Panc1 (cell line): ENCODE measurements at regions not wholly inside any gene's neighbourhood (a gene's known extent, or its start where the extent isn't known, plus 50 kb on each side); places are given as distances from the start of the nearest gene placed in this dataset.
"Not testable (repeated sequence)": the region's sequence is repeated elsewhere in the genome, so short reads cannot be mapped to it uniquely, and the experiment has no call there.

Source experiments
- POLR2AphosphoS5 ChIP-seq: IDR thresholded peaks from 2 replicates; pipeline ENCODE4 v1.6.1; 2012; ENCODE audit warnings: mild to moderate bottlenecking, low read depth, low read length, moderate library complexity
- SIN3A ChIP-seq: IDR thresholded peaks from 2 replicates; pipeline ENCODE4 v1.6.1; 2012; ENCODE audit warnings: low read depth, mild to moderate bottlenecking, low read length, moderate library complexity, borderline replicate concordance; ENCODE audit not compliant: insufficient read depth
- TCF7L2 ChIP-seq: IDR thresholded peaks from 2 replicates; pipeline ENCODE4 v1.6.1; 2011; ENCODE audit warnings: mild to moderate bottlenecking, low read depth, low read length, inconsistent platforms
- TF ChIP-seq, protein P1 (sequence below): fragments of 450-650 bp; IDR thresholded peaks from 2 replicates; pipeline ENCODE4 v1.5.1; 2017; ENCODE audit warnings: mild to moderate bottlenecking

DNA sequence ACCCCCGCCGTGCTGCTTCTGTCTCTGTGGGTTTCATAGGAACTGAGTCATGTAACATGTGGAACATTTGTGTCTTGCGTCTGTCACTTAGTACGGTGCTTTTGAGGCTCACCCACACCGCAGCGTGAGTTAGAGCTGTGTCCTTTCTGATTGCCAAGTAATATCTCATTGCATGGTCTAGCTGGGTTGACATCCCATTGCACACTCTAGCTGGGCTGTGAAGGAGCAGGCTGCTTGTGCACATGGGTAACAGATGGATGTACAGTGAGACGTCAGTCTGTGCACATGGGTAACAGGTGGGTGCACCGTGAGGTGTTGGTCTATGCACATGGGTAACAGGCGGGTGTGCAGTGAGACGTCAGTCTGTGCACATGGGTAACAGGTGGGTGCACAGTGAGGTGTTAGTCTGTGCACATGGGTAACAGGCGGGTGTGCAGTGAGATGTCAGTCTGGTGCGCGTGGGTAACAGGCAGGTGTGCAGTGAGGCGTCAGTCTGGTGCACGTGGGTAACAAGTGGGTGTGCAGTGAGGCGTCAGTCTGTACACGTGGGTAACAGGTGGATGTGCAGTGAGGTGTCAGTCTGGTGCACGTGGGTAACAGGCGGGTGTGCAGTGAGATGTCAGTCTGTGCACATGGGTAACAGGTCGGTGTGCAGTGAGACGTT, 58.5 kb upstream of the METTL9 start:
- not testable (repeated sequence) for TF ChIP-seq POLR2AphosphoS5, SIN3A, TCF7L2
- TF ChIP-seq, protein P1, sequence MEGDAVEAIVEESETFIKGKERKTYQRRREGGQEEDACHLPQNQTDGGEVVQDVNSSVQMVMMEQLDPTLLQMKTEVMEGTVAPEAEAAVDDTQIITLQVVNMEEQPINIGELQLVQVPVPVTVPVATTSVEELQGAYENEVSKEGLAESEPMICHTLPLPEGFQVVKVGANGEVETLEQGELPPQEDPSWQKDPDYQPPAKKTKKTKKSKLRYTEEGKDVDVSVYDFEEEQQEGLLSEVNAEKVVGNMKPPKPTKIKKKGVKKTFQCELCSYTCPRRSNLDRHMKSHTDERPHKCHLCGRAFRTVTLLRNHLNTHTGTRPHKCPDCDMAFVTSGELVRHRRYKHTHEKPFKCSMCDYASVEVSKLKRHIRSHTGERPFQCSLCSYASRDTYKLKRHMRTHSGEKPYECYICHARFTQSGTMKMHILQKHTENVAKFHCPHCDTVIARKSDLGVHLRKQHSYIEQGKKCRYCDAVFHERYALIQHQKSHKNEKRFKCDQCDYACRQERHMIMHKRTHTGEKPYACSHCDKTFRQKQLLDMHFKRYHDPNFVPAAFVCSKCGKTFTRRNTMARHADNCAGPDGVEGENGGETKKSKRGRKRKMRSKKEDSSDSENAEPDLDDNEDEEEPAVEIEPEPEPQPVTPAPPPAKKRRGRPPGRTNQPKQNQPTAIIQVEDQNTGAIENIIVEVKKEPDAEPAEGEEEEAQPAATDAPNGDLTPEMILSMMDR, result not testable (repeated sequence)
